SK-N-SH treated with all-trans-retinoic acid at 6 μM for 48 hours (cell line): ENCODE measurements at regions not wholly inside any gene's neighbourhood (a gene's known extent, or its start where the extent isn't known, plus 50 kb on each side); places are given as distances from the start of the nearest gene placed in this dataset.
A peak's percentile ranks its signal among the peaks of the same experiment; 100 is the strongest.

Experiments used
- ATAC-seq: fragments of 200-7000 bp; cut with Tn5 transposase; 3 replicates; pipeline ENCODE4 v1.9.1; 2020; ENCODE audit warnings: mild to moderate bottlenecking, moderate library complexity
- ARNTL ChIP-seq: fragments of 450-650 bp; formaldehyde crosslinking; IDR thresholded peaks from 2 replicates; pipeline ENCODE4 v1.5.0; 2020; ENCODE audit warnings: low read depth, mild to moderate bottlenecking, moderate library complexity, borderline replicate concordance
- BACH2 ChIP-seq: fragments of 250-450 bp; sonication (Bioruptor Pico); IDR thresholded peaks from 2 replicates; pipeline ENCODE4 v1.9.0; 2021; ENCODE audit warnings: mild to moderate bottlenecking, borderline replicate concordance
- CSDC2 ChIP-seq: fragments of 250-450 bp; sonication (Bioruptor Pico); IDR thresholded peaks from 2 replicates; pipeline ENCODE4 v1.5.0; 2020; ENCODE audit warnings: mild to moderate bottlenecking, moderate library complexity
- ESRRG ChIP-seq: fragments of 250-450 bp; sonication (Bioruptor Pico); IDR thresholded peaks from 2 replicates; pipeline ENCODE4 v1.6.1; 2021; ENCODE audit warnings: mild to moderate bottlenecking
- GLIS3 ChIP-seq: fragments of 250-450 bp; sonication (Bioruptor Pico); IDR thresholded peaks from 2 replicates; pipeline ENCODE4 v1.5.0; 2020; ENCODE audit warnings: mild to moderate bottlenecking, moderate library complexity
- ISL1 ChIP-seq: fragments of 250-450 bp; sonication (Bioruptor Pico); IDR thresholded peaks from 2 replicates; pipeline ENCODE4 v2.1.2; 2022; ENCODE audit warnings: mild to moderate bottlenecking, moderate library complexity
- OSR1 ChIP-seq: fragments of 250-450 bp; sonication (Bioruptor Pico); IDR thresholded peaks from 2 replicates; pipeline ENCODE4 v1.8.0; 2022; ENCODE audit warnings: moderate library complexity, mild to moderate bottlenecking, inconsistent platforms
- PATZ1 ChIP-seq: fragments of 250-450 bp; sonication (Bioruptor Pico); IDR thresholded peaks from 2 replicates; pipeline ENCODE4 v1.8.0; 2020; ENCODE audit warnings: mild to moderate bottlenecking, moderate library complexity, borderline replicate concordance
- PPARA ChIP-seq: fragments of 250-450 bp; sonication (Bioruptor Pico); IDR thresholded peaks from 2 replicates; pipeline ENCODE4 v1.5.0; 2020; ENCODE audit warnings: mild to moderate bottlenecking, borderline replicate concordance
- RARB ChIP-seq: fragments of 250-450 bp; sonication (Bioruptor Pico); IDR thresholded peaks from 2 replicates; pipeline ENCODE4 v1.8.0; 2021; ENCODE audit warnings: mild to moderate bottlenecking, moderate library complexity
- SNAI2 ChIP-seq: fragments of 250-450 bp; sonication (Bioruptor Pico); IDR thresholded peaks from 2 replicates; pipeline ENCODE4 v1.5.0; 2020; ENCODE audit warnings: mild to moderate bottlenecking, moderate library complexity
- TCF4 ChIP-seq: fragments of 250-450 bp; sonication (Bioruptor Pico); IDR thresholded peaks from 2 replicates; pipeline ENCODE4 v1.8.0; 2021; ENCODE audit warnings: mild to moderate bottlenecking, moderate library complexity, borderline replicate concordance
- TOX ChIP-seq: fragments of 250-450 bp; sonication (Bioruptor Pico); IDR thresholded peaks from 2 replicates; pipeline ENCODE4 v1.8.0; 2021; ENCODE audit warnings: mild to moderate bottlenecking, moderate library complexity, borderline replicate concordance
- ZC3H10 ChIP-seq: fragments of 250-450 bp; sonication (Bioruptor Pico); IDR thresholded peaks from 2 replicates; pipeline ENCODE4 v1.5.1; 2021; ENCODE audit warnings: mild to moderate bottlenecking, moderate library complexity
- ZFP3 ChIP-seq: fragments of 250-450 bp; sonication (Bioruptor Pico); IDR thresholded peaks from 2 replicates; pipeline ENCODE4 v1.5.0; 2020; ENCODE audit warnings: mild to moderate bottlenecking, moderate library complexity
- ZFP30 ChIP-seq: fragments of 450-650 bp; formaldehyde crosslinking; IDR thresholded peaks from 2 replicates; pipeline ENCODE4 v1.5.0; 2022; ENCODE audit warnings: mild to moderate bottlenecking, moderate library complexity
- ZNF565 ChIP-seq: fragments of 450-650 bp; formaldehyde crosslinking; conservative IDR thresholded peaks from 2 replicates; pipeline ENCODE4 v1.5.0; 2020; ENCODE audit warnings: low read depth, mild to moderate bottlenecking, moderate library complexity
- ZNF70 ChIP-seq: fragments of 450-650 bp; formaldehyde crosslinking; IDR thresholded peaks from 2 replicates; pipeline ENCODE4 v1.5.0; 2020; ENCODE audit warnings: mild to moderate bottlenecking, moderate library complexity
- ZNF8 ChIP-seq: fragments of 450-650 bp; formaldehyde crosslinking; IDR thresholded peaks from 2 replicates; pipeline ENCODE4 v1.5.0; 2020; ENCODE audit warnings: mild to moderate bottlenecking, moderate library complexity
- TF ChIP-seq, protein P1 (sequence below): fragments of 250-450 bp; sonication (Bioruptor Pico); IDR thresholded peaks from 2 replicates; pipeline ENCODE4 v1.8.0; 2021; ENCODE audit warnings: low read depth, mild to moderate bottlenecking, moderate library complexity, borderline replicate concordance
- TF ChIP-seq, protein P2 (sequence below): fragments of 250-450 bp; sonication (Bioruptor Pico); IDR thresholded peaks from 2 replicates; pipeline ENCODE4 v1.5.1; 2020; ENCODE audit warnings: low read depth, mild to moderate bottlenecking, moderate library complexity

DNA sequence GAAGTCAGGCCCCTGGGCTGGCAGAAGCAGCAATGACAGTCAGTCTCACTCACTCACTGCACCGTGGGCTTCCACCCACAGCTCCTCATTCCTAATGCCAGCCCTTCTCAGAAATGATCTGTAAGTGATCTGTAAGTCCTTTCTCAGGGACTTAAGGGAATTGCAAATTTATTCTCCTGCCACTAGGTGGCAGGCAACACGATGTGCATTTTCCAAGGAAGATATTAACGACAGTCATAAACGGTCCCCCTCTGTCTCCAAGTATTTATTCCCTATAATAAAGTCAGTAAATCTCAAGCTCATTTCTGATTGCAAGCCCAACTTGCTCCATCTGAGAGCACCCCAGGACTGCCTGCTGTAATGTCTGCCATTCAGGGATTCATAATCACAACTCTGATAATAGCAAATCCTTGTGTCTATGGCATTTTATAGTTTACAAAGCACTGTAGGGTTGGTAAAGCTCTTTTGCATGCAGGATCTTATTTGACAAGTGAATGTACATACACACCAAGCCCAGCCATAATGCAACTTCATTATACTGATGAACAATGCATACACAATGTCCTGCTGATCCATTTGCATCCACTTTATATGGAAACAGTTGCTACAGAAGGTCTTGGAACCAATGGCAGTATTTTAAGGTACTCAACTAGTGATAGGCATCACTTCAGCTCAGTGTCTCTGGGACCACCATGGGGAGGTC lies 380.5 kb upstream of the CAMK1G start:
- ATAC-seq = peak; percentile 63
- no peak for TF ChIP-seq ZNF8 (CRISPR knock-in tag)
- TF ChIP-seq ZFP30 = no peak
- no peak for TF ChIP-seq PPARA (CRISPR knock-in tag)
- no peak for TF ChIP-seq BACH2
- TF ChIP-seq TCF4 (CRISPR knock-in tag) = no peak
- TF ChIP-seq ZFP3 (CRISPR knock-in tag) = no peak
- no peak for TF ChIP-seq OSR1 (CRISPR knock-in tag)
- no peak for TF ChIP-seq CSDC2 (CRISPR knock-in tag)
- TF ChIP-seq ZC3H10 (CRISPR knock-in tag) = no peak
- TF ChIP-seq, protein P1, sequence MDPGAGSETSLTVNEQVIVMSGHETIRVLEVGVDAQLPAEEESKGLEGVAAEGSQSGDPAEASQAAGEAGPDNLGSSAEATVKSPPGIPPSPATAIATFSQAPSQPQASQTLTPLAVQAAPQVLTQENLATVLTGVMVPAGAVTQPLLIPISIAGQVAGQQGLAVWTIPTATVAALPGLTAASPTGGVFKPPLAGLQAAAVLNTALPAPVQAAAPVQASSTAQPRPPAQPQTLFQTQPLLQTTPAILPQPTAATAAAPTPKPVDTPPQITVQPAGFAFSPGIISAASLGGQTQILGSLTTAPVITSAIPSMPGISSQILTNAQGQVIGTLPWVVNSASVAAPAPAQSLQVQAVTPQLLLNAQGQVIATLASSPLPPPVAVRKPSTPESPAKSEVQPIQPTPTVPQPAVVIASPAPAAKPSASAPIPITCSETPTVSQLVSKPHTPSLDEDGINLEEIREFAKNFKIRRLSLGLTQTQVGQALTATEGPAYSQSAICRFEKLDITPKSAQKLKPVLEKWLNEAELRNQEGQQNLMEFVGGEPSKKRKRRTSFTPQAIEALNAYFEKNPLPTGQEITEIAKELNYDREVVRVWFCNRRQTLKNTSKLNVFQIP = no peak
- TF ChIP-seq ISL1 = no peak
- TF ChIP-seq, protein P2, sequence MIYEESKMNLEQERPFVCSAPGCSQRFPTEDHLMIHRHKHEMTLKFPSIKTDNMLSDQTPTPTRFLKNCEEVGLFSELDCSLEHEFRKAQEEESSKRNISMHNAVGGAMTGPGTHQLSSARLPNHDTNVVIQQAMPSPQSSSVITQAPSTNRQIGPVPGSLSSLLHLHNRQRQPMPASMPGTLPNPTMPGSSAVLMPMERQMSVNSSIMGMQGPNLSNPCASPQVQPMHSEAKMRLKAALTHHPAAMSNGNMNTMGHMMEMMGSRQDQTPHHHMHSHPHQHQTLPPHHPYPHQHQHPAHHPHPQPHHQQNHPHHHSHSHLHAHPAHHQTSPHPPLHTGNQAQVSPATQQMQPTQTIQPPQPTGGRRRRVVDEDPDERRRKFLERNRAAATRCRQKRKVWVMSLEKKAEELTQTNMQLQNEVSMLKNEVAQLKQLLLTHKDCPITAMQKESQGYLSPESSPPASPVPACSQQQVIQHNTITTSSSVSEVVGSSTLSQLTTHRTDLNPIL (CRISPR knock-in tag) = no peak
- no peak for TF ChIP-seq RARB
- no peak for TF ChIP-seq ESRRG (CRISPR knock-in tag)
- no peak for TF ChIP-seq GLIS3 (CRISPR knock-in tag)
- no peak for TF ChIP-seq PATZ1 (CRISPR knock-in tag)

GRCh38 chr1:209203533-209203895 lies 380.0 kb upstream of the CAMK1G start:
- no peak for TF ChIP-seq PPARA (CRISPR knock-in tag)
- no peak for TF ChIP-seq ZNF565
- no peak for TF ChIP-seq ESRRG (CRISPR knock-in tag)
- no peak for TF ChIP-seq ZC3H10 (CRISPR knock-in tag)
- no peak for TF ChIP-seq OSR1 (CRISPR knock-in tag)
- no peak for TF ChIP-seq TOX
- TF ChIP-seq, protein P1 = no peak
- TF ChIP-seq GLIS3 (CRISPR knock-in tag) = no peak
- no peak for TF ChIP-seq ZNF70 (CRISPR knock-in tag)
- TF ChIP-seq ZFP30 = no peak
- TF ChIP-seq, protein P2 (CRISPR knock-in tag) = no peak
- ATAC-seq = no peak

DNA sequence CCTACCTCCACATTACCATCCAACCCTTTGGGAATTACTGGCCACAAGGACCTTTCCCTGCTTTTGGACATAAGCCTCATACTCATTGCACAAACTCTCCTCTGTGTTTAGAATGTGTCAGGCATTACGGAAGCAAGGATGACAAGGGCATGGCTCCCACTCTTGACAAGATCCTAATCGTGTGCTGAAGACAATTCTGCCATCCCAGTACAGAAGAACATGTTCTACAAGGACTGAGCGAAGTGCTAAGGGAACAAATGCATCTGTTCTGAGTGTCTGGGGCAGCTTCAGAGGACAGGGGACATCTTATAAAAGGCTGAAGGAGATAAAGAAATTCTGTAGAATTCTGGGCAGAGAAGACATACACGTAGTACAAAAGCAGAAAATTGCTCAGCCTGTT lies 378.5 kb upstream of the CAMK1G start:
- TF ChIP-seq ZC3H10 (CRISPR knock-in tag) (no peak), ISL1 (no peak), TCF4 (CRISPR knock-in tag) (no peak)
- no peak for ATAC-seq

DNA sequence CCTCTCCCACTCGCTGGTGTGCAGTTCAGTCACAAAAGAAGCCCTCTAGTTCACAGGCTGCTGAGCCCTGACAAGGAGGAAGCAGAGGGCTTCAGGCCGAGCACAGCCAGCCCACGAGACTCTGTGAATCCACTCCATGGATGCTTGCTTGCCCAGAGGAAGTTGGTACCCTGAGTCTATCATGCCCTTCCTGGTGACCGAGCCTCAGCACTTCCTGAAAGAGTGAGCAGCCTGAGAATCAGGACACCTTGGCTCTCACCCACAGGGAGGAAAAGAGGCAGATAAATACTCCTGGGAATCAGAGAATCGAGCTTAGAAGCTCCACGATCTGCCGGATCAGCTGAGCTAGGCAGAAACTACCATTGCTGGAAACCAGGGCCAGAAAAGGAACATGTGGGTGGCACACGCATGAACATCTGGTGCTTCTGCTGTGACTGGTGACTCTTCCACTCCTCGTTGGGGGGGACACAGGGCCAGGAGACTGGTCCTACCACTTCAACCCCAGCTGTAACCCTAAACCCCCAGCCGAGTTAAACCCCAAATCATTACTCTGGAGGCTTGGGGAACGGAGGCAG lies 376.3 kb upstream of the CAMK1G start:
- peak; percentile 33; the same call in 2 of the 3 replicates for ATAC-seq
- TF ChIP-seq ZNF8 (CRISPR knock-in tag) (no peak), PATZ1 (CRISPR knock-in tag) (no peak), SNAI2 (CRISPR knock-in tag) (no peak), CSDC2 (CRISPR knock-in tag) (no peak), RARB (no peak), ARNTL (no peak), GLIS3 (CRISPR knock-in tag) (no peak)
- TF ChIP-seq, protein P1 = no peak
- TF ChIP-seq, all 23 proteins: peak for 0
